HCT116 (cell line): ENCODE measurements at regions not wholly inside any gene's neighbourhood (a gene's known extent, or its start where the extent isn't known, plus 50 kb on each side); places are given as distances from the start of the nearest gene placed in this dataset.

Experiments
- ATAC-seq: fragments of 200-7000 bp; cut with Tn5 transposase; 2 replicates; pipeline ENCODE4 v1.9.1; 2020; ENCODE audit warnings: mild to moderate bottlenecking, moderate library complexity
- BruUV-seq: library from RNA; stranded (reverse); fragments of 400-500 nt; replicated peaks from 2 replicates; lab custom pipeline; 2021; lab: Mats Ljungman, UMichigan
- CTCF ChIA-PET: fragments of 300-600 bp; sonication (Branson Sonifier 250); formaldehyde crosslinking; loops from one replicate; lab custom pipeline; 2021; ENCODE audit warnings: antibody characterized with exemption; lab: Charles Lee
- POLR2A ChIA-PET: fragments of 300-600, 350-600 bp; sonication (Branson Sonifier 250); formaldehyde crosslinking; loops from one replicate; lab custom pipeline; 2021; ENCODE audit warnings: antibody characterized with exemption; lab: Charles Lee
- RAD21 ChIA-PET, 2 experiments: fragments of 300-600 bp; sonication (Branson Sonifier 250); formaldehyde crosslinking; loops; one replicate each; lab custom pipeline; 2023; ENCODE audit warnings: low total read pairs in 2 of 2; ENCODE audit not compliant: uncharacterized antibody in 2 of 2, unreplicated experiment in 2 of 2, low non-redundant PET in 1 of 2; lab: Charles Lee
- DNase-seq: peaks from one replicate; pipeline ENCODE4 v3.0.0-alpha.2; 2010; ENCODE audit warnings: low read depth, low spot score
- H2AFZ ChIP-seq: fragments of 200-600 bp; shearing (Covaris generic), sonication (generic); 2 replicates; pipeline ENCODE4 v1.6.1; 2017; ENCODE audit warnings: low read depth, mixed run types, mixed read lengths, antibody characterized with exemption, low read length; ENCODE audit not compliant: poor library complexity, severe bottlenecking
- H3K27ac ChIP-seq: 2 replicates; pipeline ENCODE4 v1.5.1; 2012; ENCODE audit warnings: low read depth, low read length
- H3K27me3 ChIP-seq: fragments of 200-600 bp; sonication (generic); 2 replicates; pipeline ENCODE4 v1.6.1; 2016; ENCODE audit warnings: mixed run types, low read length, mixed read lengths; ENCODE audit not compliant: insufficient read depth
- H3K36me3 ChIP-seq, 2 experiments: fragments of 200-500 bp in 1 of 2; fragments of 200-600 bp in 1 of 2; sonication (Bioruptor generic) in 1 of 2; sonication (generic) in 1 of 2; 2 replicates each; pipeline versions ENCODE4 v1.5.1 to v1.6.1; 2014 to 2016; ENCODE audit warnings: low read length in 2 of 2, inconsistent platforms in 1 of 2, mixed read lengths in 1 of 2, mixed run types in 1 of 2; ENCODE audit not compliant: insufficient read depth in 2 of 2, control insufficient read depth in 1 of 2
- H3K4me1 ChIP-seq, 2 experiments: fragments of 200-600 bp in 1 of 2; sonication (generic) in 1 of 2; 2 replicates each; pipeline versions ENCODE4 v1.5.1 to v1.6.1; 2012 to 2017; ENCODE audit warnings: low read length in 2 of 2, inconsistent platforms in 1 of 2, mild to moderate bottlenecking in 1 of 2, mixed read lengths in 1 of 2, mixed run types in 1 of 2, moderate library complexity in 1 of 2; ENCODE audit not compliant: insufficient read depth in 2 of 2, control insufficient read depth in 1 of 2
- H3K4me2 ChIP-seq: fragments of 200-600 bp; sonication (generic); 2 replicates; pipeline ENCODE4 v1.6.1; 2017; ENCODE audit warnings: mixed run types, low read length, mixed read lengths
- H3K4me3 ChIP-seq, 2 experiments: fragments of 200-600 bp in 1 of 2; sonication (generic) in 1 of 2; replicated peaks in 1 of 2; 2 replicates each; pipeline ENCODE4 v1.5.1; 2011 to 2016; ENCODE audit warnings: low read length in 2 of 2, control low read depth in 1 of 2, low read depth in 1 of 2, mild to moderate bottlenecking in 1 of 2, mixed read lengths in 1 of 2, mixed run types in 1 of 2
- H3K79me2 ChIP-seq: fragments of 200-600 bp; sonication (generic); 2 replicates; pipeline ENCODE4 v1.6.1; 2017; ENCODE audit warnings: mild to moderate bottlenecking, mixed run types, low read length, moderate library complexity, mixed read lengths; ENCODE audit not compliant: insufficient read depth
- H3K9ac ChIP-seq: fragments of 200-600 bp; sonication (generic); 2 replicates; pipeline ENCODE4 v1.6.1; 2016; ENCODE audit warnings: low read length, mixed read lengths
- H3K9me2 ChIP-seq: fragments of 200-600 bp; sonication (generic), shearing (Covaris generic); 2 replicates; pipeline ENCODE4 v1.6.1; 2017; ENCODE audit warnings: mixed run types, mild to moderate bottlenecking, moderate library complexity; ENCODE audit not compliant: insufficient read depth
- H3K9me3 ChIP-seq, 2 experiments: fragments of 200-500 bp in 1 of 2; fragments of 200-600 bp in 1 of 2; sonication (Bioruptor generic) in 1 of 2; sonication (generic) in 1 of 2; 2 replicates each; pipeline ENCODE4 v1.6.1; 2014 to 2017; ENCODE audit warnings: low read length in 2 of 2, mixed read lengths in 2 of 2, inconsistent platforms in 1 of 2, low read depth in 1 of 2, mild to moderate bottlenecking in 1 of 2, mixed run types in 1 of 2, moderate library complexity in 1 of 2; ENCODE audit not compliant: control insufficient read depth in 1 of 2, insufficient read depth in 1 of 2
- H4K20me1 ChIP-seq: fragments of 200-600 bp; sonication (generic), shearing (Covaris generic); 2 replicates; pipeline ENCODE4 v1.6.1; 2017; ENCODE audit warnings: mixed run types, mild to moderate bottlenecking, moderate library complexity; ENCODE audit not compliant: insufficient read depth
- CBX3 ChIP-seq: IDR thresholded peaks from 2 replicates; pipeline ENCODE4 v1.6.1; 2012; ENCODE audit warnings: low read depth
- CEBPB ChIP-seq: IDR thresholded peaks from 2 replicates; pipeline ENCODE4 v1.6.1; 2012; ENCODE audit warnings: low read depth
- EGR1 ChIP-seq: IDR thresholded peaks from 2 replicates; pipeline ENCODE4 v1.6.1; 2012; ENCODE audit warnings: low read depth
- ELF1 ChIP-seq: IDR thresholded peaks from 2 replicates; pipeline ENCODE4 v1.6.1; 2012; ENCODE audit warnings: low read depth, borderline replicate concordance
- EZH2 ChIP-seq: fragments of 200-600 bp; sonication (generic); IDR thresholded peaks from 2 replicates; pipeline ENCODE4 v1.6.1; 2017; ENCODE audit warnings: antibody characterized with exemption, mixed run types
- EZH2phosphoT487 ChIP-seq: fragments of 200-600 bp; IDR thresholded peaks from 2 replicates; pipeline ENCODE4 v1.6.1; 2018; ENCODE audit warnings: antibody characterized with exemption, borderline replicate concordance
- FOSL1 ChIP-seq: IDR thresholded peaks from 2 replicates; pipeline ENCODE4 v1.6.1; 2012; ENCODE audit warnings: low read depth
- JUND ChIP-seq: IDR thresholded peaks from 2 replicates; pipeline ENCODE4 v1.6.1; 2012
- POLR2A ChIP-seq: IDR thresholded peaks from 2 replicates; pipeline ENCODE4 v1.7.0; 2011; ENCODE audit warnings: borderline replicate concordance; ENCODE audit not compliant: insufficient read depth, insufficient read length; ENCODE audit errors: extremely low read depth
- POLR2AphosphoS5 ChIP-seq: IDR thresholded peaks from 2 replicates; pipeline ENCODE4 v1.6.1; 2011; ENCODE audit warnings: mild to moderate bottlenecking, low read depth, low read length, moderate library complexity
- RAD21 ChIP-seq: IDR thresholded peaks from 2 replicates; pipeline ENCODE4 v1.6.1; 2012; ENCODE audit warnings: low read depth, mild to moderate bottlenecking
- SIN3A ChIP-seq: IDR thresholded peaks from 2 replicates; pipeline ENCODE4 v1.6.1; 2012; ENCODE audit warnings: low read depth
- SP1 ChIP-seq: IDR thresholded peaks from 2 replicates; pipeline ENCODE4 v1.6.1; 2012; ENCODE audit warnings: low read depth
- YY1 ChIP-seq: IDR thresholded peaks from 2 replicates; pipeline ENCODE4 v1.6.1; 2011; ENCODE audit warnings: low read length, low read depth, moderate library complexity, mild to moderate bottlenecking; ENCODE audit not compliant: insufficient replicate concordance; ENCODE audit errors: extremely low read depth
- ZFX ChIP-seq: fragments of 450-650 bp; IDR thresholded peaks from 2 replicates; pipeline ENCODE4 v1.6.1; 2017
- intact Hi-C: fragments of 100-400 bp; cut with micrococcal nuclease; formaldehyde crosslinking; loops from 2 replicates; pipeline ENCODE4 v1.10.0; 2022
- TF ChIP-seq, protein P1 (sequence below): IDR thresholded peaks from 2 replicates; pipeline ENCODE4 v1.6.1; 2011; ENCODE audit warnings: mild to moderate bottlenecking, low read length, moderate library complexity; ENCODE audit not compliant: insufficient replicate concordance; ENCODE audit errors: extremely low read depth
- TF ChIP-seq, protein P2 (sequence below): IDR thresholded peaks from 2 replicates; pipeline ENCODE4 v1.6.1; 2012
- TF ChIP-seq, protein P3 (sequence below): IDR thresholded peaks from 2 replicates; pipeline ENCODE4 v1.6.1; 2012; ENCODE audit warnings: low read depth
- TF ChIP-seq, protein P4 (sequence below), 3 experiments: fragments of 200-600 bp in 1 of 3; sonication (generic) in 1 of 3; IDR thresholded peaks in 2 of 3; conservative IDR thresholded peaks in 1 of 3; 2 replicates each; pipeline ENCODE4 v1.5.1; 2012 to 2017; ENCODE audit warnings: low read depth in 2 of 3, low read length in 2 of 3, antibody characterized with exemption in 1 of 3, borderline replicate concordance in 1 of 3, control low read depth in 1 of 3, mild to moderate bottlenecking in 1 of 3, mixed read lengths in 1 of 3, mixed run types in 1 of 3, moderate library complexity in 1 of 3; ENCODE audit not compliant: insufficient read depth in 1 of 3

DNA sequence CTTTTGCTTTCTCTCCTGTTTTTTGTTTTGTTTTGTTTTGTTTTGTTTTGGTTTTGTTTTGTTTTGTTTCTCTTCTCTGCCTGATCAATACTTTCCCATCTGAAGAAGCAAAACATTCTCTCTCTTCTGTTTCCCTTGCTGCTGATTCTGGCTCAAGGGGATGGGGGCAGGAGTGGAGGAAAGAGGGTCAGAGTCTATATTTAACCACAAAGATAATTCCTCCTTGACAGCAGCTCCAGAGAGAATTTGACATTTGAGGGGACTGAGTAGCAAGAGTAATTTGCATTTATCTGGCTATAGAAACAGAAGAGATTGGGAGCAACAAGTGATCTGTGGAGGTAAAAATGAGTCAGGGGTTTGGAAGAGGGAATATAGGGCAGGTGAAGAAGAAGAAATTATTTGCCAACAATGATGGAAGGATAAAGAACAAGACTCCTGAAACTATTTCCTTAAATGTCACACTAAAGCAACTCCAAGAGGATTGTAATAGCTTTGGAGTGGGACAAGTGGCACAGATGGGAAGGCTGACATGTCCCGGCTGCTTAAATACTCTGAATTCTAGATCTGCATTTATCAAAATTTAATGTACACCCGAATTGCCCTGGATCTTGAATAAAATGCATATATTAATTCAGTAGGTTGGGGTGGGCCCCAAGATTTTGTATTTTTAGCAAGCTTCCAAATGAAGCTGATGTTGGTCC, 349.3 kb upstream of the PLXNA2 start:
- Histone ChIP-seq H3K27ac (no peak overlapping the region), H3K4me3 (no peak overlapping the region), H3K79me2 (no peaks in the 10 kb centered on the region), H3K9ac (no peak overlapping the region), H4K20me1 (no peaks in the 10 kb centered on the region), H3K4me1 (no peaks in the 10 kb centered on the region), H3K27me3 (peaks cover 6% of the 10 kb centered on the region; the same call in 1 of the 2 replicates), H3K9me2 (no peaks in the 10 kb centered on the region), H2AFZ (no peak overlapping the region), H3K36me3 (no peaks in the 10 kb centered on the region), H3K4me2 (no peak overlapping the region), H3K9me3 (no peaks in the 10 kb centered on the region)
- BruUV-seq, result no TSS peak
- ChIA-PET RAD21 (no interaction called here), POLR2A (no interaction called here), CTCF (no interaction called here)
- TF ChIP-seq, protein P1, sequence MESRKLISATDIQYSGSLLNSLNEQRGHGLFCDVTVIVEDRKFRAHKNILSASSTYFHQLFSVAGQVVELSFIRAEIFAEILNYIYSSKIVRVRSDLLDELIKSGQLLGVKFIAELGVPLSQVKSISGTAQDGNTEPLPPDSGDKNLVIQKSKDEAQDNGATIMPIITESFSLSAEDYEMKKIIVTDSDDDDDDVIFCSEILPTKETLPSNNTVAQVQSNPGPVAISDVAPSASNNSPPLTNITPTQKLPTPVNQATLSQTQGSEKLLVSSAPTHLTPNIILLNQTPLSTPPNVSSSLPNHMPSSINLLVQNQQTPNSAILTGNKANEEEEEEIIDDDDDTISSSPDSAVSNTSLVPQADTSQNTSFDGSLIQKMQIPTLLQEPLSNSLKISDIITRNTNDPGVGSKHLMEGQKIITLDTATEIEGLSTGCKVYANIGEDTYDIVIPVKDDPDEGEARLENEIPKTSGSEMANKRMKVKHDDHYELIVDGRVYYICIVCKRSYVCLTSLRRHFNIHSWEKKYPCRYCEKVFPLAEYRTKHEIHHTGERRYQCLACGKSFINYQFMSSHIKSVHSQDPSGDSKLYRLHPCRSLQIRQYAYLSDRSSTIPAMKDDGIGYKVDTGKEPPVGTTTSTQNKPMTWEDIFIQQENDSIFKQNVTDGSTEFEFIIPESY, result no peak
- TF ChIP-seq, protein P2, sequence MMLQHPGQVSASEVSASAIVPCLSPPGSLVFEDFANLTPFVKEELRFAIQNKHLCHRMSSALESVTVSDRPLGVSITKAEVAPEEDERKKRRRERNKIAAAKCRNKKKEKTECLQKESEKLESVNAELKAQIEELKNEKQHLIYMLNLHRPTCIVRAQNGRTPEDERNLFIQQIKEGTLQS, result no peak
- TF ChIP-seq FOSL1 (no peak), JUND (no peak), CEBPB (no peak), POLR2A (no peak), EZH2phosphoT487 (no peak), CBX3 (no peak), RAD21 (no peak), POLR2AphosphoS5 (no peak), SIN3A (no peak), EZH2 (no peak), ZFX (no peak), EGR1 (no peak), YY1 (no peak), SP1 (no peak), ELF1 (no peak)
- TF ChIP-seq, protein P3, sequence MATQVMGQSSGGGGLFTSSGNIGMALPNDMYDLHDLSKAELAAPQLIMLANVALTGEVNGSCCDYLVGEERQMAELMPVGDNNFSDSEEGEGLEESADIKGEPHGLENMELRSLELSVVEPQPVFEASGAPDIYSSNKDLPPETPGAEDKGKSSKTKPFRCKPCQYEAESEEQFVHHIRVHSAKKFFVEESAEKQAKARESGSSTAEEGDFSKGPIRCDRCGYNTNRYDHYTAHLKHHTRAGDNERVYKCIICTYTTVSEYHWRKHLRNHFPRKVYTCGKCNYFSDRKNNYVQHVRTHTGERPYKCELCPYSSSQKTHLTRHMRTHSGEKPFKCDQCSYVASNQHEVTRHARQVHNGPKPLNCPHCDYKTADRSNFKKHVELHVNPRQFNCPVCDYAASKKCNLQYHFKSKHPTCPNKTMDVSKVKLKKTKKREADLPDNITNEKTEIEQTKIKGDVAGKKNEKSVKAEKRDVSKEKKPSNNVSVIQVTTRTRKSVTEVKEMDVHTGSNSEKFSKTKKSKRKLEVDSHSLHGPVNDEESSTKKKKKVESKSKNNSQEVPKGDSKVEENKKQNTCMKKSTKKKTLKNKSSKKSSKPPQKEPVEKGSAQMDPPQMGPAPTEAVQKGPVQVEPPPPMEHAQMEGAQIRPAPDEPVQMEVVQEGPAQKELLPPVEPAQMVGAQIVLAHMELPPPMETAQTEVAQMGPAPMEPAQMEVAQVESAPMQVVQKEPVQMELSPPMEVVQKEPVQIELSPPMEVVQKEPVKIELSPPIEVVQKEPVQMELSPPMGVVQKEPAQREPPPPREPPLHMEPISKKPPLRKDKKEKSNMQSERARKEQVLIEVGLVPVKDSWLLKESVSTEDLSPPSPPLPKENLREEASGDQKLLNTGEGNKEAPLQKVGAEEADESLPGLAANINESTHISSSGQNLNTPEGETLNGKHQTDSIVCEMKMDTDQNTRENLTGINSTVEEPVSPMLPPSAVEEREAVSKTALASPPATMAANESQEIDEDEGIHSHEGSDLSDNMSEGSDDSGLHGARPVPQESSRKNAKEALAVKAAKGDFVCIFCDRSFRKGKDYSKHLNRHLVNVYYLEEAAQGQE, result no peak
- TF ChIP-seq, protein P4, sequence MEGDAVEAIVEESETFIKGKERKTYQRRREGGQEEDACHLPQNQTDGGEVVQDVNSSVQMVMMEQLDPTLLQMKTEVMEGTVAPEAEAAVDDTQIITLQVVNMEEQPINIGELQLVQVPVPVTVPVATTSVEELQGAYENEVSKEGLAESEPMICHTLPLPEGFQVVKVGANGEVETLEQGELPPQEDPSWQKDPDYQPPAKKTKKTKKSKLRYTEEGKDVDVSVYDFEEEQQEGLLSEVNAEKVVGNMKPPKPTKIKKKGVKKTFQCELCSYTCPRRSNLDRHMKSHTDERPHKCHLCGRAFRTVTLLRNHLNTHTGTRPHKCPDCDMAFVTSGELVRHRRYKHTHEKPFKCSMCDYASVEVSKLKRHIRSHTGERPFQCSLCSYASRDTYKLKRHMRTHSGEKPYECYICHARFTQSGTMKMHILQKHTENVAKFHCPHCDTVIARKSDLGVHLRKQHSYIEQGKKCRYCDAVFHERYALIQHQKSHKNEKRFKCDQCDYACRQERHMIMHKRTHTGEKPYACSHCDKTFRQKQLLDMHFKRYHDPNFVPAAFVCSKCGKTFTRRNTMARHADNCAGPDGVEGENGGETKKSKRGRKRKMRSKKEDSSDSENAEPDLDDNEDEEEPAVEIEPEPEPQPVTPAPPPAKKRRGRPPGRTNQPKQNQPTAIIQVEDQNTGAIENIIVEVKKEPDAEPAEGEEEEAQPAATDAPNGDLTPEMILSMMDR (IDR thresholded peaks at IDR 0.05 in 2 of 3, conservative IDR thresholded peaks at IDR 0.05 in 1 of 3; ENCODE audit: borderline replicate concordance in 1 of 3, insufficient read depth in 1 of 3, low read depth in 2 of 3, low read length in 2 of 3), result no peak
- ATAC-seq, result no peak
- DNase-seq, result no peak
- intact Hi-C loops, result no loop called here
